HUES64 (cell line): ENCODE measurements at regions not wholly inside any gene's neighbourhood (a gene's known extent, or its start where the extent isn't known, plus 50 kb on each side); places are given as distances from the start of the nearest gene placed in this dataset.
"Not testable (repeated sequence)": the region's sequence is repeated elsewhere in the genome, so short reads cannot be mapped to it uniquely, and the experiment has no call there.

ENCODE experiments used
- H3K27ac ChIP-seq: 2 replicates; pipeline ENCODE4 v1.7.0; 2013; ENCODE audit warnings: low read depth, low read length, inconsistent platforms
- H3K27me3 ChIP-seq: 2 replicates; pipeline ENCODE4 v1.6.1; 2013; ENCODE audit warnings: mild to moderate bottlenecking, low read length; ENCODE audit not compliant: insufficient read depth
- H3K36me3 ChIP-seq: 2 replicates; pipeline ENCODE4 v1.6.1; 2013; ENCODE audit warnings: mild to moderate bottlenecking, low read length; ENCODE audit not compliant: insufficient read depth
- H3K4me1 ChIP-seq: 2 replicates; pipeline ENCODE4 v1.6.1; 2013; ENCODE audit warnings: mild to moderate bottlenecking, low read length, moderate library complexity; ENCODE audit not compliant: insufficient read depth
- H3K4me3 ChIP-seq: 2 replicates; pipeline ENCODE4 v1.5.1; 2013; ENCODE audit warnings: mild to moderate bottlenecking, low read length, moderate library complexity
- H3K9ac ChIP-seq: 2 replicates; pipeline ENCODE4 v1.6.1; 2013; ENCODE audit warnings: mild to moderate bottlenecking, low read depth, low read length
- H3K9me3 ChIP-seq: 2 replicates; pipeline ENCODE4 v1.6.1; 2013; ENCODE audit warnings: low read depth, low read length; ENCODE audit not compliant: insufficient read depth
- WGBS: fragments of 150-250, 120-280 bp; methylation state at CpG from one replicate; pipeline ENCODE4 v1.1.7; 2013; ENCODE audit warnings: missing lambda C conversion rate; 5-methylcytosine and 5-hydroxymethylcytosine counted together

DNA sequence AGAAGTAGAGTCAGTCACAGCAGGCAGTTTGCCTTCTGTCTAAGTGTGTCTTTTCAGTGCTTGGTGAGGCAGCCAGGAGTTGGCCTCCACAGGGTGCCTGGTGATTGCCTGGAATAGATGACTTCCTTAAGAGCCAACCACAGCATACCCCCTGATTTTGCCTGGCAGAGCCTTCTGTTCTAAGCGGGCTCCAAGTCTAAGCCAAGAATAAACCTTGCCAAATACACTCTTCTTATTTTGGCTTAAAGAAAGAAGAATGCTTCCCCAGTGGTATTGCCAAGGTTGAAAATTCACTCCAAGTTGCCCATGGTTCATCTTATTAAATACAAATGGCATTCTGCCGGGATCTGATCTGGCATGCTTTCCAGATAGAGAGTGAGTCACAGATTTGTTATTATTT is 1424.8 kb upstream of the EYS start:
- 84% methylated on average over 1 of the region's 2 CpGs for WGBS
- Histone ChIP-seq H3K9me3 (0 out of 2 replicates have a peak, but pooled peaks cover 2% of the 10 kb centered on the region), H3K27ac (no peak overlapping the region), H3K36me3 (no peaks in the 10 kb centered on the region), H3K4me3 (no peak overlapping the region), H3K9ac (no peak overlapping the region), H3K4me1 (no peaks in the 10 kb centered on the region; the same call in 1 of the 2 replicates), H3K27me3 (no peaks in the 10 kb centered on the region)

DNA sequence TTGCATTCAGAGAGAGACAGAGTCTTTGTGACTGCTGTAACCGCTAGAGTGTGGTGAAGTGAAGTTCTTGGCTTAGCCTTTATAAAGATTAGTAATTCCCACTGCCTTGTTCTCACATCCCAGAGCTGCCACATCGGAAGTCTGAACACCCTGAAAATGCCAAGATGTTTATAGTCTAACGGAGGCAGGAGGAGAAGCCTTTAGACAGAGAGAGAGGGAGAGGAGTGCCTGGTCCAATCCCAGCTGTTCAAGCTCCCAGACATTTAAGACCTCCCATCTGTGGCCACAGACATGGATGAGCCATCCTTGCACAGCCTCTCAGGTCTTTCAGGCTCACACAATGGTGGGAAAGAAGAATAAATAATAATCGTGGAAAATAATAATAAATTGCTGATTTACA is 1422.8 kb upstream of the EYS start:
- no peak overlapping the region for H3K27ac ChIP-seq
- H3K36me3 ChIP-seq: no peaks in the 10 kb centered on the region
- H3K27me3 ChIP-seq: no peaks in the 10 kb centered on the region
- no peak overlapping the region for H3K9ac ChIP-seq
- WGBS: 78% methylated on average over 3 of the region's 4 CpGs
- no peaks in the 10 kb centered on the region for H3K9me3 ChIP-seq
- no peak overlapping the region for H3K4me3 ChIP-seq
- no peaks in the 10 kb centered on the region; the same call in 1 of the 2 replicates for H3K4me1 ChIP-seq

DNA sequence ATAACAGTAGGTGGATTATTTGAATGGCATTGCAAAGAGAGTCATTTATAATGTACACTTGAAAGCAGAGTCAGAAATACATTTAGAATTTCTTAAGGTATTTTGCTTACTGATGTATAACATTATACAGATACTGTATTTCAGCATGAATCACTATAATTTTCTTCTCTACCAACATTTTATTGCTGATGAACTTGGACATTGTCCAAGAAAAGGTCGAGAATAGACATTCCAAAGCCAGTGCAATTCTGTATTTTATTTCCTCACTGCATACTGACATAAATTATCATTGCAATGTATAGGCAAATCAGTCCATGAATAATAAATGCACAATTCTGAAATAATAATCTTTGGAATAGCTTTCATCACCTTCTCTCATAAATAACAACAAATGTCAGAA is 1420.0 kb upstream of the EYS start:
- WGBS: 75% methylated on average over 1 of the region's 1 CpG
- no peak overlapping the region for H3K4me3 ChIP-seq
- H3K9me3 ChIP-seq: no peaks in the 10 kb centered on the region
- H3K27ac ChIP-seq: no peak overlapping the region
- no peaks in the 10 kb centered on the region; the same call in 1 of the 2 replicates for H3K4me1 ChIP-seq
- H3K27me3 ChIP-seq: no peaks in the 10 kb centered on the region
- H3K36me3 ChIP-seq: no peaks in the 10 kb centered on the region
- H3K9ac ChIP-seq: no peak overlapping the region

DNA sequence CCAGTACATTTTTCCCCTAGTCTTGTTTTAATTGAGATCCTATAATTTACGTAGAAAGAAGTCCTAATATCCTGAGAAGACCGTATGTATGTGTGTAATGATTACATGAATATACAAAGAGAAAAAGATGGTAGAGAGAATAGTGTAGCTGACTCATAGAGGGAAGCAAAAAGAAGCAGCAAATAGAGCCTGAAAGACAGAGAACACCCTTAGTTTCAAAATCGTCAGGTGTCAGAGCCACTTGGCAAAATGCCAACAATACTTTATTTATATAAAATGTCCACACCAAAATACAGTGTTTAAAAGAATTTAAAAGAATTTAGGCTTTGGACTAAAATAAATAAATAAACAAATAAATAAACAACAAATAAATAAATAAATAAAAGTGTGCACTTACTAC is 1414.1 kb upstream of the EYS start:
- Histone ChIP-seq H3K9ac (no peak overlapping the region), H3K36me3 (no peaks in the 10 kb centered on the region), H3K9me3 (no peaks in the 10 kb centered on the region), H3K4me3 (no peak overlapping the region), H3K4me1 (no peaks in the 10 kb centered on the region), H3K27ac (no peak overlapping the region), H3K27me3 (no peaks in the 10 kb centered on the region)
- WGBS: 82% methylated on average over 3 of the region's 3 CpGs

DNA sequence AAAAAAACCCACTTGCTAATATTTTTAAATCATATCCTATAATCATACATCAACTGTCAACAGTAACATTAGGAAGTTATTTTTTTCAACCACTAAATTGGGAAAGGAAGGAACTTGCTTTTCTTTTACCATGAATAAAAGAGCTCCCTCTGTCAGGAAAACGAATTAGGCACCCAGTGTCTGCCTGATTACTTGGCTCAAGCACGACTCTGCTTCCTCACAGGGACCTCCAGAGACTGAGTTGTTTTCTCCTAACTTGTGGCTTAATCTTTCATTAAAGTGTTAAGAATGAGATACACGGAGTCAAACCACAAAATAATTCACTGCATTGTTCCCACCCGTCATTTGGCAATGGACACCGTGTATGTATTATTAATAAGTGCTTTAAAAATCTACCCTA is 1405.1 kb upstream of the EYS start:
- H3K9me3 ChIP-seq: no peaks in the 10 kb centered on the region
- no peaks in the 10 kb centered on the region for H3K27me3 ChIP-seq
- H3K27ac ChIP-seq: no peak overlapping the region
- no peaks in the 10 kb centered on the region for H3K4me1 ChIP-seq
- no peak overlapping the region for H3K9ac ChIP-seq
- H3K36me3 ChIP-seq: no peaks in the 10 kb centered on the region
- 40% methylated on average over 2 of the region's 5 CpGs for WGBS
- H3K4me3 ChIP-seq: no peak overlapping the region

DNA sequence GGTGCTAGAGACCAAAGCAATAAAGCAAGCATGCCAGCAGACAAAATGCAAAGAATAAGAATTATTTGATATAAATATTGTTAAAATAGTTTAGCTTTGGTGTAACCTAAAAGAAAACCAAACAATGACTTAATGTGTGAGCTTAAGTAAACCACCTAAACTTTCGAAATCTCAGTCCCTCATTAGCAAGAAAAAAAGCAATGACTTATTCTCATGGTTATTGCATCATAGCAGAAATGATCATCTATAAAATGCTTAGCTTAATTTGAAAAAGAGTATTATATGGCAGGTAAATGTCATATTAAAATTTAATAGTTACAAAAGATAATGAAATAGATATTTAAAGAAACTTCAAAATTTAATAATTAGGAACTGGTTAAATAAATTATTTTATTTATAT is 1395.7 kb upstream of the EYS start:
- Histone ChIP-seq H3K27ac (no peak overlapping the region), H3K36me3 (no peaks in the 10 kb centered on the region), H3K4me1 (no peaks in the 10 kb centered on the region), H3K9me3 (peaks cover 3% of the 10 kb centered on the region; the same call in 1 of the 2 replicates), H3K4me3 (no peak overlapping the region), H3K27me3 (no peaks in the 10 kb centered on the region), H3K9ac (no peak overlapping the region)
- 100% methylated on average over 1 of the region's 1 CpG for WGBS

DNA sequence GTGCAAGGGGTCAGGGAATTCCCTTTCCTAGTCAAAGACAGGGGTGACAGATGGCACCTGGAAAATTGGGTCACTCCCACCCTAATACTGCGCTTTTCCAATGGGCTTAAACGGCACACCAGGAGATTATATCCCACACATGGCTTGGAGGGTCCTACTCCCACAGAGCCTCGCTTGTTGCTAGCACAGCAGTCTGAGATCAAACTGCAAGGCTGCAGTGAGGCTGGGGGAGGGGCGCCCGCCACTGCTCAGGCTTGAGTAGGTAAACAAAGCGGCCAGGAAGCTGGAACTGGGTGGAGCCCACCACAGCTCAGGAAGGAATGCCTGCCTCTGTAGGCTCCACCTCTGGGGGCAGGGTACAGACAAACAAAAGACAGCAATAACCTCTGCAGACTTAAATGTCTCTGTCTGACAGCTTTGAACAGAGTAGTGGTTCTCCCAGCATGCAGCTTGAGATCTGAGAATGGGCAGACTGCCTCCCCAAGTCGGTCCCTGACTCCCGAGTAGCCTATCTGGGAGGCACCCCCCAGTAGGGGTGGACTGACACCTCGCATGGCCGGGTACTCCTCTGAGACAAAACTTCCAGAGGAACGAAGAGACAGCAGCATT is 1388.7 kb upstream of the EYS start:
- H3K9me3 ChIP-seq: peaks cover 18% of the 10 kb centered on the region
- not testable (repeated sequence) for H3K9ac ChIP-seq

DNA sequence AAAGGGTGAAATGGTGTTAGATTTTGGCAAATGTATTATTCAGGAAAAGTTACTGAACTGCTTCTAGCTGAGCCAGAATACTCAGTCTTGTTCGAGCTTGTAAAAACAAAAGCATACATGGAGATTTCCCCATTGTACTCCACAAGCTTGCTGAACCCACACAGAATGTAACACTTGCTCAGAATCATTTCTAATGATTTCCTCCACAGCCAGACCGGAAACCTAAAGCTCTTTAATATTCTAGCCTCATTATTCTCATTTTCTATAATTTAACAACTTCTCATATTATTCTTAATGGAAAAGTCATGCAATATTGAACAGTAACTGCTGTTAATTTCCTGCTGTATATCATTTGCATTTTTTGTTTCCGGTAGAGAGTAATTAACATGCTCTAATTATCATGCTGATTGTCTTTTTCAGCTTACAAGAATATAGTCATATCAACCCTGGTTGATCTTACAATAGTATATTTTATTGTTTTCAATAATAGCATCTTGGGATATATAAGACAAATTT is 1387.5 kb upstream of the EYS start:
- Histone ChIP-seq H3K27ac (no peak overlapping the region), H3K36me3 (no peaks in the 10 kb centered on the region), H3K4me3 (no peak overlapping the region), H3K27me3 (no peaks in the 10 kb centered on the region), H3K4me1 (no peaks in the 10 kb centered on the region), H3K9ac (no peak overlapping the region), H3K9me3 (peaks cover 18% of the 10 kb centered on the region)
- 97% methylated on average over 2 of the region's 3 CpGs for WGBS

More for the DNA sequence above, 1388.7 kb upstream of the EYS start:
- WGBS: 93% methylated on average over 10 of the region's 11 CpGs
- not testable (repeated sequence) for H3K4me1 ChIP-seq, H3K4me3 ChIP-seq, H3K27ac ChIP-seq, H3K36me3 ChIP-seq, H3K27me3 ChIP-seq

DNA sequence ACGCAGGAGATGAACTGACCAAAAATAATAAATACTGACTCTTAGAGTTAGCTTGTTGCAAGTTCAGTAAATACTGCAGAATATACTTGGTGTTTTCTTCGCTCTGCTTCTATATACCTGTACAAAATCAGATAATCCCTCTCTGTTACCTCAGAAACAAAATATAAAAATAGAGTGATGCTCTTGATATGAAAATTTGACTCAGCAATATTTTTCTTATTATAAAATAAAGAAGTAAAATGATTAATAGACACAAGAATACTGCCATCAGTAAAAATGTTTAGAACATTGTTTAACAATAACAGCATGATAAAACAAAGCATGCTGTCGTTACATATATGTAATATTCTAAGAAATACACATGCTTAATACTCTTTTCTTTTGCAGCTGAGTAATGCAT is 1366.9 kb upstream of the EYS start:
- H3K27me3 ChIP-seq: no peaks in the 10 kb centered on the region
- H3K9ac ChIP-seq: no peak overlapping the region
- no peaks in the 10 kb centered on the region for H3K36me3 ChIP-seq
- 78% methylated on average over 1 of the region's 3 CpGs for WGBS
- H3K9me3 ChIP-seq: 0 out of 2 replicates have a peak, but pooled peaks cover 2% of the 10 kb centered on the region
- H3K27ac ChIP-seq: no peak overlapping the region
- H3K4me3 ChIP-seq: no peak overlapping the region
- no peaks in the 10 kb centered on the region for H3K4me1 ChIP-seq

DNA sequence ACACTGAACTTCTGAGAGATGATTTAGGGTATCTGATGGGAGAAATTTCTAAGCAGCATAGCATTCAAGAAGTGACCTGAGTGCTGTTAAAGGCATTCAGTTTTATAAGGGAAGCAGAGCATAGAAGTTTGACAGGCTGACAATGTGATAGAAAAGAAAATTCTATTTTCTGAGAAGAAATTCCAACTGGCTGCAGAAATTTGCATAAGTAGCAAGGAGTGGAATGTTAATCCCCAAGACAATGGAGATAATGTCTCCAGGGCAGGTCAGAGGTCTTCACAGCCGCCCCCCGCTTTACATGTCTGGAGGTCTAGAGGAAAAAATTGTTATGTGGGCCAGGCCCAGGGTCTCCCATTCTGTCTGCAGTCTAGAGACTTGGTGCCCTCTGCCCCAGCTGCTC is 1361.8 kb upstream of the EYS start:
- 97% methylated on average over 2 of the region's 2 CpGs for WGBS
- no peaks in the 10 kb centered on the region for H3K4me1 ChIP-seq
- H3K9ac ChIP-seq: no peak overlapping the region
- peaks cover 7% of the 10 kb centered on the region; the same call in 1 of the 2 replicates for H3K9me3 ChIP-seq
- no peaks in the 10 kb centered on the region for H3K27me3 ChIP-seq
- no peak overlapping the region for H3K27ac ChIP-seq
- no peak overlapping the region for H3K4me3 ChIP-seq
- H3K36me3 ChIP-seq: no peaks in the 10 kb centered on the region

DNA sequence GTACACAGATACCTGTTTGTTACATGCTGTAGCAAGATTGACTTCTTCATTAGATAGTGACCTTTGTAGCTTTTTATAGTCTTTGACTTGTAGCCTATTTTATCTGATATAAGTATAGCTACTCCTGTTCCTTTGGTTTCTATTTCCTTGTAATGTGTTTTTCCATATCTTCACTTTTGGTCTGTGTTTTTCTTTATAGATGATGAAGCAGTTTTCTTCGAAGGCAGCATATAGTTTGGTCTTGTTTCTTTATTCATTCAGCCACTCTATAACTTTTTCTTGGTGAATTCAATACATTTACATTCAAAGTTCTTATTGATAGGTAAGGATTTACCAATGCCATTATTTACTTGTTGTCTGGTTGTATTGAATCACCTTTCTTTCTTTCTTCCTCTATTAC is 1357.3 kb upstream of the EYS start:
- Histone ChIP-seq H3K27ac (no peak overlapping the region), H3K4me3 (no peak overlapping the region), H3K9ac (no peak overlapping the region), H3K4me1 (no peaks in the 10 kb centered on the region), H3K36me3 (no peaks in the 10 kb centered on the region), H3K27me3 (no peaks in the 10 kb centered on the region), H3K9me3 (peaks cover 7% of the 10 kb centered on the region; the same call in 1 of the 2 replicates)
- no CpG with 5 or more reads among the region's 1 CpG for WGBS

DNA sequence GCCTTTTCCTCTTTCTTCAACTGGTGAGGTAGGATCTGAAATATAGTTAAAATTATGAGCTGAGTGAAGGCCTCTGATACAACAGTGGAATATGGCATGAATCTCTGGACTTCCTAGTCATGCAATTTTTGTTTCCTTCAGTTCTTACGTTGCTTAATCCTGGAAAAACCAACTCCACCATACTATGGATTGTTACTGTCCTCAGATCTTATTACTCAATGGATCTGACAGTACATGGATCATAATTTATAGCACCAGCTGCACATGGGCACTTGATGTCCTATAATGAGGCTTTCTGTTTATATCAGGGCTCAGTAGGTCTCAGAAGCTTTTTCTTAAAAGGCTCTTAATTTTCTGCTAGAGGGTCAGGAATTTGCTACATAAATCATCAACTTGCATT is 1341.0 kb upstream of the EYS start:
- 0 out of 2 replicates have a peak, but pooled peaks cover 2% of the 10 kb centered on the region for H3K9me3 ChIP-seq

More for the DNA sequence above, 1341.0 kb upstream of the EYS start:
- Histone ChIP-seq H3K27me3 (no peaks in the 10 kb centered on the region), H3K27ac (no peak overlapping the region), H3K4me3 (no peak overlapping the region), H3K36me3 (no peaks in the 10 kb centered on the region), H3K4me1 (no peaks in the 10 kb centered on the region), H3K9ac (no peak overlapping the region)
- WGBS: 83% methylated on average over 1 of the region's 1 CpG
